ENCODE measurements at regions not wholly inside any gene's neighbourhood (a gene's known extent, or its start where the extent isn't known, plus 50 kb on each side); places are given as distances from the start of the nearest gene placed in this dataset.
"Not testable (repeated sequence)": the region's sequence is repeated elsewhere in the genome, so short reads cannot be mapped to it uniquely, and the experiment has no call there.

- FAIRE-seq: no peak
Observed at GRCh38 chr5:58198330-58198729, 261.6 kb downstream of the PLK2 start.

DNA sequence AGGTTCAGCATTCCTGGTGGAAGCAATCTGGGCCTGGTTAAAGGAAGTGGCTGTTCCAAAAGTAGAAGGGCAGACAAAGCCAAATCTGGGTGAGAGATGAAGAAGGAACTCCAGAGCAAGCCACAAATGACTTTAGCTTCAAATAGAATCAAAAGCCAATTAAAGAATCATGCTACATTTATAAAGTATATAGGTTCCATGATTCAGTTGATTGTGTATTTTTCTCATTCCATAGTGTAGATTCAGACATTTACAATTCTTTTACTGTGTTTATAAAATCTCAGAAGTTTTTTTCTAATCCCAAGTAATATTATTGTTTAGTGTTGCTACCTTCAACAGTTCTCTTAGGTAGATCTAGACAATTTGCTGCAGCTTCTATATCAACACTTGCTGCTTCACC, 262.0 kb downstream of the PLK2 start:
- no peak for FAIRE-seq

- FAIRE-seq: no peak
Observed at GRCh38 chr5:58191443-58191842, 268.4 kb downstream of the PLK2 start.

DNA sequence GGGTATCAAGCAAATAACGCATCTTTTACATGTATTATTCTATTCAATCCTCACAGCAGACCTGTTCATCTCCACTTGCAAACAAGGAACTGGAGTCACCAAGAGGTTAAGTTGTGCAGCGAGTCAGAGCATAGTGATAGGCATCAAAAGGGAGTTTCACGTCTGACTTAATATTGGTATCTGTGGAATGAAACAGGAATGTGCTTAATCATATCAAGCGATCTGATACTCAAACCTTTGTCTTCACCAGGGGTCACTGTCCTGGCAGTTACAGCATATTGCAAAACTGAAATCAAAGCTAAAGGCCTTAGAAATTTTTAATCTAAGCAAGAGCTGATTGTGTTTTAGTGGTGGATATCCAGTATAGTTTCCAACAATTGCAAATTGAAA, 271.6 kb downstream of the PLK2 start:
- FAIRE-seq: no peak

- FAIRE-seq: no peak
Observed at GRCh38 chr5:58187432-58188261, 272.2 kb downstream of the PLK2 start.

DNA sequence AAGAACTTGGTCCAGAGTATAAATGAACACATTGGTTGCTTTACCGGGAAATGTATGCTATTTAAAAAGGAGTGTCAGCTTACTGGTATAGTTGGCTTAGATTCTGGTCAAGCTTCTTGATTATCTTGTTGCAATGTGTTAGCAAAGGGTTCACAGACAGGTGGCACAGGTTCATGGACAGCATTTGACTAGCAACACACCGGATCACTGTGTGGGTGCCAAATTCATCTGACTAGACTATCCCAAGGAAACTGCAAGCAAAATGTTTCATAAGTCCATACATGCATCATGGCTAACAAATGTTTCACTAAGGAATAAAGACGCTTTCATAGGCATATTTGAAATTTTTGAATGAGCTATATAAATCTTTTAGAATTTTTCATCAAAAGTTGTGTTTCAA, 274.1 kb downstream of the PLK2 start:
- no peak for FAIRE-seq

DNA sequence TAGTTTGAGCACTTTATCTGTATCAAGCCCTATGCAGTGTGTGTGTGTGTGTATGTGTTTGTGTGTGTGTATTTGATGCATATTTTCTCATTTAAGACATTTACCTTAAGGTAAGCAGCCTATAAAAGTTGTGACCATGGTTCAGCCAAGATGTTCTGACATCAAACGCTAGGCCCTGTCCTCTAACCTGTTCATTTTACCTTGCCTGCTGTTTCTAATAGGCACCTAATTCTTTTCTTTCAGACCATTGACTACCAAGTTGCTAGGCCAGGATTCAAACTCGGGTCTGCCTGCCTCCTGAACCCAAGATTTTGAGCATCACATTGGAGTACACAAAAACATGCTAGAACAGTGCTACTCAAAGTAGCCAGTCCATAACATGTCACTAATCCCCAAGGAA, 274.5 kb downstream of the PLK2 start:
- no peak for FAIRE-seq

DNA sequence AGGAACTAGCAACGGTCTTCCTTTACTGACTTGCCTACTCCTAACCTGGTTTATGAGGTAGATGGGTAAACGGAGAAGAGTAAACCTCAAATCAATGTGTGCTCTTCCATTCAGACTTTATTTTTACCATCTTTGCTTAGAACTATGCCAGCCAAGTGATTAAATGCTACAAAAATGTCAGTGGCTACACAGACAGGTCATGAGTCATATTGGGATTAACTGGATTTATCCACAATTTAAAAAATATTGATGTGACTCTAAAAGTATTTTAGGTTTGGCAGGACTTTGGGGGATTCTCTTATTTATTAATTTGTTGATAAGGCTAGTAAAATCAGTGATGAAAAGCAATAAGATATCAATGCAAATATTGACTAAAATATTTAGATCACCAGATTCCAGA, 275.0 kb downstream of the PLK2 start:
- FAIRE-seq: peak; percentile 89

- FAIRE-seq: no peak
Observed at GRCh38 chr5:58183786-58184085, 276.1 kb downstream of the PLK2 start.

GRCh38 chr5:58183078-58183785, 276.7 kb downstream of the PLK2 start:
- FAIRE-seq: no peak

- FAIRE-seq: no peak
Observed at GRCh38 chr5:58182287-58182841, 277.5 kb downstream of the PLK2 start.

DNA sequence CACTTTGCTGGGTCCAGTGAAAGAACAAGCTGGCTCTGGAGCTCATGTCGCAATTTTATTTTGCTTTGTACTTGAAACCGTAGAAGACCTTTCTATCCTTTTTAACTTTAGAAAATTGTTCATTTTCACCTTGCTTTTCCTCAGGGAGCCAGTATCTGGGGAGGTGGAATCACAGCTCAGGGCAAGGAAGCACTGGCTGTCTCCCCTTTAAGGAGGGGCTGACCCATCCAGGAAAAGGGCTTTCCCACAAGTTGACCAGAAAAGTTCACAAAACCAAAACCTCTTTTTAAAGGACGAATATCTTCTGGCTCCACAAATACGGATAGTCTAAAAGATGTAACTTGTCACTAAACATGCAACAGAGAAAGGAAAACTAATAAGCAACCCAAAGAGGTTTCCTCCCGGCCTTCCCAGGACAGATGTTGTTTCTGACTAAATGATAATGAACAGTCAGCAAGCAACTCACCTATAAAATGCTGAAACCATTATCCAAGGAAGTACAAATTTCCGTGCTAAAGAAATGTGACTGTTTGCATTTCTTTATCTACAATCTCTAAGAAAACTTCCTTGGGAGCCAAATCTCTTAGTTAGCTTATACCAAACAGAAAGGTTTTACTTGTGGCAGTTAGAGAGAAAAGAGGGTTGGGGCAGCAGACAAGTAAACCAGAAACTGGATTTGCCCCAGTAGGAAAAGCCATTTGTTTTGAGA, 278.2 kb downstream of the PLK2 start:
- no peak for FAIRE-seq

- FAIRE-seq: no peak
Observed at GRCh38 chr5:58172946-58173345, 286.9 kb downstream of the PLK2 start.

- FAIRE-seq: no peak
Observed at GRCh38 chr5:58165152-58165551, 294.7 kb downstream of the PLK2 start.

- not testable (repeated sequence) for FAIRE-seq
Observed at GRCh38 chr5:58161889-58162288, 298.0 kb downstream of the PLK2 start.

- FAIRE-seq: no peak
Observed at GRCh38 chr5:58156973-58157701, 302.7 kb downstream of the PLK2 start.

DNA sequence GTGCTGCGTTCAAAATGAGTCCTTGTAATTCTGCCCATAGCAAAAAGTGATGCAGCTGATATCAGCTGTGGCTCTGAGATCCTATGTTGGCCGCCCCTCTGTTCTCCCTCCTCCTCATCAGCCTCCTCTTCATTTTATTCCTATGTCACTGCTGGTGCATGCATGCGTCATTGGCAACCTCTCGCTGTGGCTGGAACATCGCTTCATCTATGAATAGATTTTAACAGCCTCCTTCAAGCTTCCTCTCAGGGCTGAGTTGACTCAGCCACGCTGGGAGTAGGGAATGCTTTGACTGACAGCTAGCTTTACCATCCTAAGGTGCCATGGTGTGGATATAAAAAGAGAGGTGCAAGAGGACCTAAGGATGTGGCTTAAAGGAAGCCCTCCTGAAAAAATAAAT, 303.5 kb downstream of the PLK2 start:
- no peak for FAIRE-seq

GRCh38 chr5:58153255-58153654, 306.6 kb downstream of the PLK2 start:
- no peak for FAIRE-seq

DNA sequence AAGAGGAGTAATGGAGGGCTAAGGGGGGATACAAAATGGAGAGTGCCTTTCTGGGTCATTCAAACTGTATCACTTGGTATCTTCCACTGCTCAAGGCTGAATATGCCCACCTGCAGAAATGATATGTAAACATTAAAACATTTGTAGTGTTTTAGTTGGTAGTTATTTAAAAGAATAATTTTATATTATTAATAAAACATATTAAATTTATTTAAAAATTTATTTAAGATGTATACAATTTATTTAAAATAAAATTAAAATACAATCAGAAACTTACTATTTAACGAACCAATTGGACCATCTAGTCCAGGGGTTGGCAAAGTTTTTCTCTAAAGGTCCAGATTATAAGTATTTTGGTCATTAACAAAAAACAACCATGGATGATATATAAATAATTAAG, 308.5 kb downstream of the PLK2 start:
- peak; percentile 83 for FAIRE-seq

- FAIRE-seq: no peak
Observed at GRCh38 chr5:58150926-58151325, 309.0 kb downstream of the PLK2 start.

GRCh38 chr5:58149746-58150145, 310.1 kb downstream of the PLK2 start:
- FAIRE-seq: no peak

GRCh38 chr5:58149345-58149744, 310.5 kb downstream of the PLK2 start:
- FAIRE-seq: no peak

DNA sequence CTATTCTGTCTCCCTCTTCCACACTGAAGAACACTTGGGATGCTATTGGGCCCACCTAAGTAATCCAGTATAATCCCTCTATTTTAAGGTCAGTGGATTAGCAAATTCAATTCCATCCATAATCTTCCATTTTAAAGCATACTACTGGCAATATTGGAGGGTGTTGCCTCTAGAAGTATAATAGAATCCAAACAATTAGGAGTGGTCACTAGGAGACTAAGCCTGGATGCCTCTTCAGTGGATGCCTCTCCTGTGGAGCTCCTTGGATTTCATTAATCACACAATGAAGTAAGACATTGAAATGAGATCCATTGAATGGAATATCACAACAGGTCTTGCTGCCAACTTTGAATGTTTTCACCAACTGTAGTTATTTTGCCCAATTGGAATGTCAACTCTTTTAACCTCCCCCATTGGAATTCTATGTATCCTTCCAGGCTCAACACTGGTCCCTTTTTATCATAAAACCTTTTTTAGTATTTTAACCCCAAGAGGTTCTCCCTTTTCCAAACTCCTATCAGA, 311.6 kb downstream of the PLK2 start:
- no peak for FAIRE-seq
